Muscle of leg (tissue), 3 donors: ENCODE measurements at regions not wholly inside any gene's neighbourhood (a gene's known extent, or its start where the extent isn't known, plus 50 kb on each side); places are given as distances from the start of the nearest gene placed in this dataset.

ENCODE experiments used
- DNase-seq: peaks from one replicate; pipeline ENCODE4 v3.0.0; 2013
- H3K27ac ChIP-seq: one replicate; pipeline ENCODE4 v1.5.1; 2013; ENCODE audit warnings: mild to moderate bottlenecking, low read length, control low read depth
- H3K27me3 ChIP-seq: one replicate; pipeline ENCODE4 v1.6.1; 2013; ENCODE audit warnings: low read length; ENCODE audit not compliant: control insufficient read depth, insufficient read depth
- H3K36me3 ChIP-seq: one replicate; pipeline ENCODE4 v1.6.1; 2013; ENCODE audit warnings: low read length; ENCODE audit not compliant: control insufficient read depth, insufficient read depth
- H3K4me1 ChIP-seq: one replicate; pipeline ENCODE4 v1.6.1; 2013; ENCODE audit warnings: low read length; ENCODE audit not compliant: control insufficient read depth, insufficient read depth
- H3K4me3 ChIP-seq: one replicate; pipeline ENCODE4 v1.5.1; 2013; ENCODE audit warnings: low read length, control low read depth
- H3K9me3 ChIP-seq: replicated peaks from 2 replicates; pipeline ENCODE4 v1.6.1; 2013; ENCODE audit warnings: low read depth, low read length; ENCODE audit not compliant: control insufficient read depth
- WGBS: methylation state at CpG from one replicate; pipeline ENCODE4 v1.1.5; 2013; ENCODE audit warnings: missing lambda C conversion rate; ENCODE audit not compliant: insufficient coverage; 5-methylcytosine and 5-hydroxymethylcytosine counted together

GRCh38 chr2:239590276-239590675, 189.5 kb upstream of the HDAC4 start:
- H3K4me1 ChIP-seq, result peaks cover 10% of the 10 kb centered on the region
- peaks cover 2% of the 10 kb centered on the region for H3K9me3 ChIP-seq
- no peak overlapping the region for H3K27ac ChIP-seq
- WGBS, result 92% methylated on average over 3 of the region's 5 CpGs
- H3K36me3 ChIP-seq, result no peaks in the 10 kb centered on the region
- H3K27me3 ChIP-seq, result no peaks in the 10 kb centered on the region
- DNase-seq, result no peak
- no peak overlapping the region for H3K4me3 ChIP-seq

- Histone ChIP-seq H3K36me3 (no peaks in the 10 kb centered on the region), H3K9me3 (peaks cover 2% of the 10 kb centered on the region), H3K27me3 (no peaks in the 10 kb centered on the region), H3K4me3 (no peak overlapping the region), H3K4me1 (peaks cover 10% of the 10 kb centered on the region), H3K27ac (no peak overlapping the region)
- WGBS, result 52% methylated on average over 9 of the region's 10 CpGs
- DNase-seq, result no peak
These were observed 189.0 kb upstream of the HDAC4 start for GRCh38 chr2:239589833-239590232.

- no peaks in the 10 kb centered on the region for H3K36me3 ChIP-seq
- no peaks in the 10 kb centered on the region for H3K27me3 ChIP-seq
- peaks cover 10% of the 10 kb centered on the region for H3K4me1 ChIP-seq
- no peak for DNase-seq
- 60% methylated on average over 4 of the region's 7 CpGs for WGBS
- no peak overlapping the region for H3K27ac ChIP-seq
- no peak overlapping the region for H3K4me3 ChIP-seq
- H3K9me3 ChIP-seq, result peaks cover 2% of the 10 kb centered on the region
These were observed 188.5 kb upstream of the HDAC4 start for GRCh38 chr2:239589270-239589825.

- H3K27ac ChIP-seq, result no peak overlapping the region
- H3K36me3 ChIP-seq, result no peaks in the 10 kb centered on the region
- peaks cover 10% of the 10 kb centered on the region for H3K4me1 ChIP-seq
- H3K27me3 ChIP-seq, result no peaks in the 10 kb centered on the region
- H3K9me3 ChIP-seq, result peaks cover 2% of the 10 kb centered on the region
- no peak for DNase-seq
- WGBS, result 79% methylated on average over 9 of the region's 13 CpGs
- H3K4me3 ChIP-seq, result no peak overlapping the region
These were observed 187.8 kb upstream of the HDAC4 start for GRCh38 chr2:239588451-239589269.

GRCh38 chr2:239587841-239588240, 187.0 kb upstream of the HDAC4 start:
- no peaks in the 10 kb centered on the region for H3K27me3 ChIP-seq
- 62% methylated on average over 3 of the region's 14 CpGs for WGBS

GRCh38 chr2:239587311-239587731, 186.5 kb upstream of the HDAC4 start:
- Histone ChIP-seq H3K27ac (no peak overlapping the region), H3K4me1 (peaks cover 10% of the 10 kb centered on the region), H3K4me3 (no peak overlapping the region), H3K27me3 (no peaks in the 10 kb centered on the region), H3K9me3 (peaks cover 1% of the 10 kb centered on the region), H3K36me3 (no peaks in the 10 kb centered on the region)
- no peak for DNase-seq
- 75% methylated on average over 14 of the region's 16 CpGs for WGBS

More at GRCh38 chr2:239587841-239588240, 187.0 kb upstream of the HDAC4 start:
- peaks cover 10% of the 10 kb centered on the region for H3K4me1 ChIP-seq
- no peaks in the 10 kb centered on the region for H3K36me3 ChIP-seq
- H3K9me3 ChIP-seq, result peaks cover 2% of the 10 kb centered on the region
- DNase-seq, result no peak
- no peak overlapping the region for H3K27ac ChIP-seq
- no peak overlapping the region for H3K4me3 ChIP-seq

- H3K36me3 ChIP-seq, result no peaks in the 10 kb centered on the region
- H3K27ac ChIP-seq, result no peak overlapping the region
- WGBS, result 69% methylated on average over 20 of the region's 22 CpGs
- no peaks in the 10 kb centered on the region for H3K9me3 ChIP-seq
- no peaks in the 10 kb centered on the region for H3K27me3 ChIP-seq
- peaks cover 10% of the 10 kb centered on the region for H3K4me1 ChIP-seq
- DNase-seq, result no peak
- H3K4me3 ChIP-seq, result no peak overlapping the region
These were observed 186.0 kb upstream of the HDAC4 start for GRCh38 chr2:239586651-239587310.

- H3K4me1 ChIP-seq, result peaks cover 10% of the 10 kb centered on the region
- H3K36me3 ChIP-seq, result no peaks in the 10 kb centered on the region
- no peak for DNase-seq
- H3K27me3 ChIP-seq, result no peaks in the 10 kb centered on the region
- no peaks in the 10 kb centered on the region for H3K9me3 ChIP-seq
- no peak overlapping the region for H3K4me3 ChIP-seq
- WGBS, result 77% methylated on average over 6 of the region's 10 CpGs
- no peak overlapping the region for H3K27ac ChIP-seq
These were observed 184.6 kb upstream of the HDAC4 start for GRCh38 chr2:239585422-239585821.

GRCh38 chr2:239584986-239585385, 184.2 kb upstream of the HDAC4 start:
- H3K36me3 ChIP-seq, result no peaks in the 10 kb centered on the region
- H3K27ac ChIP-seq, result no peak overlapping the region
- H3K4me1 ChIP-seq, result peaks cover 10% of the 10 kb centered on the region
- no CpG with 5 or more reads among the region's 3 CpGs for WGBS
- H3K9me3 ChIP-seq, result no peaks in the 10 kb centered on the region
- H3K27me3 ChIP-seq, result no peaks in the 10 kb centered on the region
- no peak overlapping the region for H3K4me3 ChIP-seq
- DNase-seq, result no peak
